ENCODE measurements at regions not wholly inside any gene's neighbourhood (a gene's known extent, or its start where the extent isn't known, plus 50 kb on each side); places are given as distances from the start of the nearest gene placed in this dataset.

DNA sequence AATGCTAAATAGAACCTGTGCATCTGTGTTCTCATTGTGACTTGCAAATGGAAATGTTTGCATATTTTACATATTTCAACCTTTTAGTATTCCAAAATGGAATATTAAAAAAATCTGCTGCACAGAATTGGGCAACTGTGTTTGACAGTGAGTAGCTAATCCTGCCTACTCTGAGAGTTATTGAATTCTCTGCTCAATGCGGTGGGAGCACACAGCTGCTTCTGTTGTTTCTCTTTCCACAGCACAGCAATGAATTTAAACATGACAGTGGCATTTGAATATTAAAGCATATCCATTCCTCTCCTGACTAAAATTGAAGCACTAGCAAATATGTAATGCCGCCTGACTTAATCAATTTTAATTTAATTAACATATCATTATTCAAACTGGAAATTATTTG lies 366.6 kb downstream of the GASK1B start:
- no peak for DNase-seq (ENCODE audit: extremely low spot score)
- ChIA-PET POLR2A (no interaction called here), CTCF (interaction anchor here (0.9 kb wide), 1 partner anchor 9 kb away, joined by 3 read pairs; no protein-coding TSS in a partner anchor)
- TF ChIP-seq, protein P1, sequence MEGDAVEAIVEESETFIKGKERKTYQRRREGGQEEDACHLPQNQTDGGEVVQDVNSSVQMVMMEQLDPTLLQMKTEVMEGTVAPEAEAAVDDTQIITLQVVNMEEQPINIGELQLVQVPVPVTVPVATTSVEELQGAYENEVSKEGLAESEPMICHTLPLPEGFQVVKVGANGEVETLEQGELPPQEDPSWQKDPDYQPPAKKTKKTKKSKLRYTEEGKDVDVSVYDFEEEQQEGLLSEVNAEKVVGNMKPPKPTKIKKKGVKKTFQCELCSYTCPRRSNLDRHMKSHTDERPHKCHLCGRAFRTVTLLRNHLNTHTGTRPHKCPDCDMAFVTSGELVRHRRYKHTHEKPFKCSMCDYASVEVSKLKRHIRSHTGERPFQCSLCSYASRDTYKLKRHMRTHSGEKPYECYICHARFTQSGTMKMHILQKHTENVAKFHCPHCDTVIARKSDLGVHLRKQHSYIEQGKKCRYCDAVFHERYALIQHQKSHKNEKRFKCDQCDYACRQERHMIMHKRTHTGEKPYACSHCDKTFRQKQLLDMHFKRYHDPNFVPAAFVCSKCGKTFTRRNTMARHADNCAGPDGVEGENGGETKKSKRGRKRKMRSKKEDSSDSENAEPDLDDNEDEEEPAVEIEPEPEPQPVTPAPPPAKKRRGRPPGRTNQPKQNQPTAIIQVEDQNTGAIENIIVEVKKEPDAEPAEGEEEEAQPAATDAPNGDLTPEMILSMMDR (IDR thresholded peaks at IDR 0.05; ENCODE audit: control extremely low read depth, extremely low read depth, low read depth, missing control alignments), result no peak

DNA sequence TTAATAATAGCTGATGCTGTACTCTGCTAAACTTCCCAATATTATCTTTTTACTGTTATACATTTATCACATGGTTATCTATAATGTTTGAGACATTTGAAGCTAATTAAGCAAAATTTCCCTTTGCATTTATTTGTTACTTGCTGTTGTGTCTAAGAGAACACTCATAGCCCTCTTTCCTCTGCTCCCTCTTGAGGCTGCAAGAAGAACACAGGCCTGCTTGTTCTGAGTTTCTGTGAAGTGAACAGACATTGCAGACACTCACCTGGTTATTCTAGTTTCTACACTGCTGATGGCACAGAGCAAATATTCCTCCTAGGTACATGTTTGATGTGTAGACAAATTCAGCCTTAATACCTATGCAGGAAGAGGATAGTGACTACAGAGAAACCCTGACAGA lies 367.8 kb downstream of the GASK1B start:
- TF ChIP-seq, protein P1 (IDR thresholded peaks at IDR 0.05; ENCODE audit: control extremely low read depth, extremely low read depth, low read depth, missing control alignments), result no peak
- ChIA-PET CTCF (interaction anchor here (1.5 kb wide), 1 partner anchor 17 kb away, joined by 5 read pairs; no protein-coding TSS in a partner anchor), POLR2A (no interaction called here)
- DNase-seq (ENCODE audit: extremely low spot score), result no peak

DNA sequence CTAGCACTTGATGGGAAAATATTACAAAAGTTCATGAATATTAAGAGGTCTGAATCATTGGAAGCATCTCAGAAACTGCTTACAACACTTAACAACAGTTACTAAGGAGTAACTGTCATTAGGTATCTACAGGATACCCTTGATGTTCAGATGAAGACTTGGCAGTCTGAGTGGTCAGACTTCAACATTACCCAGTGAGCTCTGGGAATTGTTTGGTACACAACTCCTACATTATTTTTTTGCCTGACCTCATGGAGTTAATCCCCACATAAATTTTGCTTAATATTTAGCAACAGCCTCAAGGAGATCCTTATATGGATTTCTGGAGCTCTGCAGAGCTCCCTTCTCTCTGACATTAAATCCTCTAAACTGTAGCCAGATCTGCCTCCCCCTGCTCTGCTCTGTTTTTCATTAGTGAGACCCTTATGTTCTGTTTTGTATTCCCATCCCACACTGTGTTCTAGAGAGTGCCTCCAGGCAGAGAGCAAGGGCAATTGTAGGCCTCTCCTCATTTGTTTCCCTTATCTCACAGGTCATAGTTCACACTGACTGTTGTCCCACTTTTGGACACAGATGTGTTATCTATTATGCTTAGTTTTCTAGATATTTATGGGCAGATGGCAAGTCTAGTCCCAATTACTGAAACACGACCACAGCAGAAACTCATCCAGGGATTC lies 368.8 kb downstream of the GASK1B start:
- CTCF ChIA-PET, result interaction anchor here (1.4 to 1.5 kb wide), 3 partner anchors 8 to 16 kb away, joined by 3 to 5 read pairs (median 4); no protein-coding TSS in a partner anchor
- TF ChIP-seq, protein P1 (IDR thresholded peaks at IDR 0.05; ENCODE audit: control extremely low read depth, extremely low read depth, low read depth, missing control alignments), result no peak
- POLR2A ChIA-PET, result no interaction called here
- DNase-seq (ENCODE audit: extremely low spot score), result no peak

DNA sequence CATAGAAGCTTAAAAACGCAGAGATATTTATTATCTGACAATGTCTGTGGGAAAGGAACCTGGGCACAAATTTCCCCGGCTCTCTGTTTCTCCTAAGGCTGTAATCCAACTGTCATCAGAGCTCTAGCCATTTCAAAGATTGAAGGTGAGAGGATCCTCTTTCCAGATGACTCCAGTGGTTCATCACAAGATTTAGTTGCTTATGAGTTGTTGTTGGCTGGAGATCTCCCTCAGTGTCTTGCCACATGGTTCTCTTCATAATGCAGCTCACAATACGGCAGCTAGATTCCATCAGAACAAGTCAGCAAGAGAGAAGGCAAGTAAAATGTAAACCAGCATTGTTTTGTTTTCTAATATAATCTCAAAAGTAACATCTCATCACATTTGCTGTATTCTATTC lies 369.4 kb downstream of the GASK1B start:
- ChIA-PET POLR2A (no interaction called here), CTCF (interaction anchor here (1.4 to 1.5 kb wide), 2 partner anchors 9 to 15 kb away, joined by 3 to 4 read pairs; no protein-coding TSS in a partner anchor)
- DNase-seq (ENCODE audit: extremely low spot score), result no peak
- TF ChIP-seq, protein P1 (IDR thresholded peaks at IDR 0.05; ENCODE audit: control extremely low read depth, extremely low read depth, low read depth, missing control alignments), result no peak

DNA sequence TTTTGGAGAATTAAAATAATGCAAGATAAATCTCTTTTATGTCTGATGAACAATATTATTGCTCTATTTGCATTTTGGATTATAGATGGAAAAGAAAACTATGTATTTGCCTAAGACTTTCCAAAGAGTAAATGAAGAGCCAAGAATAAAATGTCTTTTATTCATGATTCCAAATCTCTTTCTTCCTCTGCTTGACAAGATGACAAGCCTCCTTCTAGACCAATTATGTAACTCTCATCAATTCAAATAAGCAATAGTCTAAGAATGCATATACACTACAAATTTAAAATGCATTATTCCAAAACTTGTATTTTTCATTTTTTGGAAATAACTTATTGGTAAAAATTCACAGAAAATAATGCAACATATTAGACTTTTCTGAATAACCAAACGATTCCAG lies 377.3 kb downstream of the GASK1B start:
- CTCF ChIA-PET, result no interaction called here
- no peak for DNase-seq (ENCODE audit: extremely low spot score)
- TF ChIP-seq, protein P1 (IDR thresholded peaks at IDR 0.05; ENCODE audit: control extremely low read depth, extremely low read depth, low read depth, missing control alignments), result no peak
- POLR2A ChIA-PET, result no interaction called here

DNA sequence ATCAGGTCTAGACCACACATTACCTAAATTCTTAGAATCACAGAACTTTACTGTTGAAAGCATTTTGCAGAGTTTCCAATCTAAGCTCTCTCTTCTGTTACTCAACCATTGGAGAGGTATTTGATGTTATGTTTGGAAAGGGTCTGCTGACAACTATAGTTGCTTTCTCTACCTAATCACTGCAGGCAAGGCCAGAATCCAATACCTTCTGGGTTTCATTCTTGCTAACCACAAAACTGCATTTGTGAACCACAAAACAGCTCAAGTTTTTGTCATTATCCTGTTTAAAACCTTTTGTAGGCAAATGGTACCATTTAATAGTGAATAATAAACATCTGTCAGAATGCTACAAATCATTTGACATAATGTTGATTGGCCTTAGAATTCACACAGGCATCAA lies 380.1 kb downstream of the GASK1B start:
- TF ChIP-seq, protein P1 (IDR thresholded peaks at IDR 0.05; ENCODE audit: control extremely low read depth, extremely low read depth, low read depth, missing control alignments), result no peak
- CTCF ChIA-PET, result interaction anchor here (1.2 to 1.6 kb wide), 2 partner anchors 19 to 24 kb away, joined by 4 to 5 read pairs; no protein-coding TSS in a partner anchor

More for the DNA sequence above, 380.1 kb downstream of the GASK1B start:
- POLR2A ChIA-PET, result no interaction called here
- DNase-seq (ENCODE audit: extremely low spot score), result no peak

All from GM10248 (cell line).